ENCODE measurements at regions not wholly inside any gene's neighbourhood (a gene's known extent, or its start where the extent isn't known, plus 50 kb on each side); places are given as distances from the start of the nearest gene placed in this dataset.

- TF ChIP-seq, protein P1, sequence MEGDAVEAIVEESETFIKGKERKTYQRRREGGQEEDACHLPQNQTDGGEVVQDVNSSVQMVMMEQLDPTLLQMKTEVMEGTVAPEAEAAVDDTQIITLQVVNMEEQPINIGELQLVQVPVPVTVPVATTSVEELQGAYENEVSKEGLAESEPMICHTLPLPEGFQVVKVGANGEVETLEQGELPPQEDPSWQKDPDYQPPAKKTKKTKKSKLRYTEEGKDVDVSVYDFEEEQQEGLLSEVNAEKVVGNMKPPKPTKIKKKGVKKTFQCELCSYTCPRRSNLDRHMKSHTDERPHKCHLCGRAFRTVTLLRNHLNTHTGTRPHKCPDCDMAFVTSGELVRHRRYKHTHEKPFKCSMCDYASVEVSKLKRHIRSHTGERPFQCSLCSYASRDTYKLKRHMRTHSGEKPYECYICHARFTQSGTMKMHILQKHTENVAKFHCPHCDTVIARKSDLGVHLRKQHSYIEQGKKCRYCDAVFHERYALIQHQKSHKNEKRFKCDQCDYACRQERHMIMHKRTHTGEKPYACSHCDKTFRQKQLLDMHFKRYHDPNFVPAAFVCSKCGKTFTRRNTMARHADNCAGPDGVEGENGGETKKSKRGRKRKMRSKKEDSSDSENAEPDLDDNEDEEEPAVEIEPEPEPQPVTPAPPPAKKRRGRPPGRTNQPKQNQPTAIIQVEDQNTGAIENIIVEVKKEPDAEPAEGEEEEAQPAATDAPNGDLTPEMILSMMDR (conservative IDR thresholded peaks at IDR 0.05; ENCODE audit: low read depth), result no peak
- DNase-seq (ENCODE audit: low spot score), result no peak
- ChIA-PET POLR2A (ENCODE audit: low non-redundant PET) (no interaction called here), CTCF (interaction anchor here (0.6 kb wide), 1 partner anchor 1119 kb away, joined by 5 read pairs; no protein-coding TSS in a partner anchor)
- no peak overlapping the region for H3K27ac ChIP-seq
These were observed 160.9 kb upstream of the FZD8 start for GRCh38 chr10:35803046-35803445.

GRCh38 chr10:35797187-35797586, 155.1 kb upstream of the FZD8 start:
- CTCF ChIA-PET, result no interaction called here
- no peak overlapping the region for H3K27ac ChIP-seq
- DNase-seq (ENCODE audit: low spot score), result no peak
- TF ChIP-seq, protein P1 (conservative IDR thresholded peaks at IDR 0.05; ENCODE audit: low read depth), result no peak
- POLR2A ChIA-PET (ENCODE audit: low non-redundant PET), result no interaction called here

- CTCF ChIA-PET, result no interaction called here
- TF ChIP-seq, protein P1 (conservative IDR thresholded peaks at IDR 0.05; ENCODE audit: low read depth), result no peak
- H3K27ac ChIP-seq, result peak overlapping the region; percentile 4; the same call in 1 of the 2 replicates
- DNase-seq (ENCODE audit: low spot score), result peak; percentile 17
- POLR2A ChIA-PET (ENCODE audit: low non-redundant PET), result no interaction called here
These were observed 153.2 kb upstream of the FZD8 start for GRCh38 chr10:35795131-35795824.

- H3K27ac ChIP-seq, result peak overlapping the region; percentile 4; the same call in 1 of the 2 replicates
- TF ChIP-seq, protein P1 (conservative IDR thresholded peaks at IDR 0.05; ENCODE audit: low read depth), result no peak
- DNase-seq (ENCODE audit: low spot score), result no peak
- POLR2A ChIA-PET (ENCODE audit: low non-redundant PET), result no interaction called here
- CTCF ChIA-PET, result interaction anchor here (0.6 kb wide), 1 partner anchor 26 kb away, joined by 3 read pairs; no protein-coding TSS in a partner anchor
These were observed 152.6 kb upstream of the FZD8 start for GRCh38 chr10:35794703-35795102.

DNA sequence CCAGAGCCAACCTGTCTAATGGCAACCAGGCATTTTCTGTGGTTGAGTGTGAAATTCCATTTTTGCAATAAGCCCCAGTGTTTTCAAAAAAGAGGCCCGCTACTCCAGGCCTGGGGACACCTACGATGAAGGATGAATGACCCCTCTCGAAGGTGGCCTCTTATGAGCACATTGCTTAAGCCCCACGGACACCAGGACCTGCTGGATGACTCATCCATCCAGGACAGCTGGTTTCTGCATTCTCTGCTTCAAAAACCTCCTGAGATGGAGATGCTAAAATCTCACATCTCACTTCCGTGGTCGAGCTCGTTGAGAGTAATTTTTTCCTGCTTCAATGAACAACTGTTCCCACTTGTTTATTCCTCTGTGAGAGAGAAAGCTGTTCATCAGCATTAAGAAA, 150.2 kb upstream of the FZD8 start:
- CTCF ChIA-PET, result no interaction called here
- no peak for DNase-seq (ENCODE audit: low spot score)
- H3K27ac ChIP-seq, result no peak overlapping the region
- POLR2A ChIA-PET (ENCODE audit: low non-redundant PET), result no interaction called here
- TF ChIP-seq, protein P1 (conservative IDR thresholded peaks at IDR 0.05; ENCODE audit: low read depth), result no peak

- no peak overlapping the region for H3K27ac ChIP-seq
- ChIA-PET POLR2A (ENCODE audit: low non-redundant PET) (no interaction called here), CTCF (no interaction called here)
- TF ChIP-seq, protein P1 (conservative IDR thresholded peaks at IDR 0.05; ENCODE audit: low read depth), result no peak
- DNase-seq (ENCODE audit: low spot score), result peak; percentile 76
These were observed 147.9 kb upstream of the FZD8 start for GRCh38 chr10:35789996-35790395.

All from RWPE1 (cell line).